MM.1S (cell line): ENCODE measurements at regions not wholly inside any gene's neighbourhood (a gene's known extent, or its start where the extent isn't known, plus 50 kb on each side); places are given as distances from the start of the nearest gene placed in this dataset.

Experiments used
- DNase-seq: peaks from one replicate; pipeline ENCODE4 v3.0.0-alpha.2; 2015
- H2AFZ ChIP-seq: fragments of 300-600 bp; sonication (generic); 2 replicates; pipeline ENCODE4 v1.6.0; 2016; ENCODE audit warnings: antibody characterized with exemption, low read length
- H3F3A ChIP-seq: fragments of 300-600 bp; sonication (generic); 2 replicates; pipeline ENCODE4 v1.6.1; 2016; ENCODE audit warnings: mild to moderate bottlenecking, antibody characterized with exemption, low read length, moderate library complexity, mixed read lengths; ENCODE audit not compliant: insufficient read depth
- H3K27ac ChIP-seq: fragments of 300-600 bp; sonication (generic); 2 replicates; pipeline ENCODE4 v1.5.1; 2016; ENCODE audit warnings: mild to moderate bottlenecking, low read length
- H3K27me3 ChIP-seq: fragments of 300-600 bp; sonication (generic); replicated peaks from 2 replicates; pipeline ENCODE4 v1.6.0; 2016; ENCODE audit warnings: low read length; ENCODE audit not compliant: insufficient read depth
- H3K36me3 ChIP-seq: fragments of 300-600 bp; sonication (generic); replicated peaks from 2 replicates; pipeline ENCODE4 v1.6.1; 2016; ENCODE audit warnings: mild to moderate bottlenecking, low read length, mixed read lengths; ENCODE audit not compliant: insufficient read depth
- H3K4me1 ChIP-seq: fragments of 300-600 bp; sonication (generic); 2 replicates; pipeline ENCODE4 v1.6.1; 2016; ENCODE audit warnings: low read length, mixed read lengths
- H3K4me2 ChIP-seq: fragments of 300-600 bp; sonication (generic); 2 replicates; pipeline ENCODE4 v1.6.0; 2016; ENCODE audit warnings: low read depth, low read length
- H3K4me3 ChIP-seq: fragments of 300-600 bp; sonication (generic); 2 replicates; pipeline ENCODE4 v1.5.1; 2016; ENCODE audit warnings: low read length, mixed read lengths
- H3K79me2 ChIP-seq: fragments of 300-600 bp; sonication (generic); 2 replicates; pipeline ENCODE4 v1.6.1; 2016; ENCODE audit warnings: mixed run types, low read length, mixed read lengths
- H3K9ac ChIP-seq: fragments of 300-600 bp; sonication (generic); 2 replicates; pipeline ENCODE4 v1.6.1; 2016; ENCODE audit warnings: low read length, mixed read lengths
- H3K9me2 ChIP-seq: fragments of 300-600 bp; sonication (generic); replicated peaks from 2 replicates; pipeline ENCODE4 v1.6.1; 2016; ENCODE audit warnings: mild to moderate bottlenecking, low read length, mixed read lengths; ENCODE audit not compliant: insufficient read depth
- H3K9me3 ChIP-seq: fragments of 300-600 bp; sonication (generic); replicated peaks from 2 replicates; pipeline ENCODE4 v1.6.1; 2016; ENCODE audit warnings: mild to moderate bottlenecking, low read length, mixed read lengths; ENCODE audit not compliant: insufficient read depth
- H4K20me1 ChIP-seq: fragments of 300-600 bp; sonication (generic); 2 replicates; pipeline ENCODE4 v1.6.1; 2016; ENCODE audit warnings: mild to moderate bottlenecking, low read length, moderate library complexity, mixed read lengths; ENCODE audit not compliant: insufficient read depth
- CTCF ChIP-seq: fragments of 300-600 bp; sonication (generic); IDR thresholded peaks from 2 replicates; pipeline ENCODE4 v1.5.1; 2016; ENCODE audit warnings: antibody characterized with exemption, low read length, mixed read lengths
- EZH2 ChIP-seq: fragments of 300-600 bp; sonication (generic); optimal IDR thresholded peaks from 2 replicates; pipeline ENCODE3; 2017; ENCODE audit warnings: low read depth, mild to moderate bottlenecking, antibody characterized with exemption, low read length, mixed read lengths
- EZH2phosphoT487 ChIP-seq: fragments of 300-600 bp; sonication (generic); IDR thresholded peaks from 2 replicates; pipeline ENCODE4 v1.6.1; 2018; ENCODE audit warnings: antibody characterized with exemption, low read length

- Histone ChIP-seq H3K4me3 (no peak overlapping the region), H4K20me1 (no peaks in the 10 kb centered on the region), H3K9me3 (no peaks in the 10 kb centered on the region), H3K9ac (no peak overlapping the region), H3K9me2 (no peaks in the 10 kb centered on the region), H3K27ac (no peak overlapping the region), H2AFZ (no peak overlapping the region), H3K36me3 (no peaks in the 10 kb centered on the region), H3K79me2 (no peaks in the 10 kb centered on the region), H3K27me3 (no peaks in the 10 kb centered on the region), H3K4me2 (no peak overlapping the region), H3K4me1 (no peaks in the 10 kb centered on the region), H3F3A (no peaks in the 10 kb centered on the region)
- TF ChIP-seq EZH2phosphoT487 (no peak), EZH2 (no peak), CTCF (no peak)
- DNase-seq: no peak
These were observed 280.1 kb downstream of the NUP35 start for GRCh38 chr2:183404392-183404791.

DNA sequence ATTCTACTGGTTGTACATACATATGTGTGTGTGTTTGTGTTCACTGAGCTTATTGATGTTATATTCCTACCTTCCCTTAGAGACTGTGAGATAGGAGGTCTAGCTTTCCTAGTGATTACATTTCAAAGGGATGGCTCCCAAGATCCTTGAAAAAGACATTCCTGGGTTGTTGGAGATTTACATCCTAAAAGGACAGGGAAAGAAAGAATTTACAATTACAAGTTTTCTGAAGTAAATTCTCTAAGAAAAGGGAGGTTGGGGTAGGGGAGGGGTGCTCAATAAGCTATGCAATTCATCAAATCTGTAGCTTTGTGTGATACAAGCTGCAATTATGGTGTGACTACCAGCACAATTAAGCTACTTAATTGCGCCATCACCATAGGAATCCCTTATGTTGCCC, 284.3 kb downstream of the NUP35 start:
- no peak overlapping the region for H2AFZ ChIP-seq
- H3K4me3 ChIP-seq: no peak overlapping the region
- no peak for TF ChIP-seq EZH2phosphoT487
- no peaks in the 10 kb centered on the region for H3K9me2 ChIP-seq
- no peaks in the 10 kb centered on the region for H3K27me3 ChIP-seq
- no peak overlapping the region for H3K4me2 ChIP-seq
- no peaks in the 10 kb centered on the region for H3F3A ChIP-seq
- no peaks in the 10 kb centered on the region for H3K79me2 ChIP-seq
- no peaks in the 10 kb centered on the region for H3K9me3 ChIP-seq
- H4K20me1 ChIP-seq: no peaks in the 10 kb centered on the region
- no peak overlapping the region for H3K27ac ChIP-seq
- H3K36me3 ChIP-seq: no peaks in the 10 kb centered on the region
- no peak for DNase-seq
- no peaks in the 10 kb centered on the region for H3K4me1 ChIP-seq
- H3K9ac ChIP-seq: no peak overlapping the region

- Histone ChIP-seq H4K20me1 (no peaks in the 10 kb centered on the region), H3K9me3 (no peaks in the 10 kb centered on the region), H3K9ac (no peak overlapping the region), H2AFZ (no peak overlapping the region), H3K4me1 (no peaks in the 10 kb centered on the region), H3K9me2 (no peaks in the 10 kb centered on the region), H3K4me3 (no peak overlapping the region), H3K27me3 (no peaks in the 10 kb centered on the region), H3K4me2 (no peak overlapping the region), H3K36me3 (no peaks in the 10 kb centered on the region), H3K27ac (no peak overlapping the region), H3F3A (no peaks in the 10 kb centered on the region), H3K79me2 (no peaks in the 10 kb centered on the region)
- TF ChIP-seq CTCF: no peak
- no peak for TF ChIP-seq EZH2phosphoT487
- TF ChIP-seq EZH2: no peak
- DNase-seq: no peak
These were observed 285.4 kb downstream of the NUP35 start for GRCh38 chr2:183409662-183410061.

- Histone ChIP-seq H3K9ac (no peak overlapping the region), H3K9me2 (no peaks in the 10 kb centered on the region), H3K27ac (no peak overlapping the region), H3K4me2 (no peak overlapping the region), H4K20me1 (no peaks in the 10 kb centered on the region), H2AFZ (no peak overlapping the region), H3K9me3 (no peaks in the 10 kb centered on the region), H3K4me1 (no peaks in the 10 kb centered on the region), H3K79me2 (no peaks in the 10 kb centered on the region), H3K4me3 (no peak overlapping the region), H3K27me3 (no peaks in the 10 kb centered on the region), H3F3A (no peaks in the 10 kb centered on the region), H3K36me3 (no peaks in the 10 kb centered on the region)
- no peak for DNase-seq
- TF ChIP-seq CTCF (no peak), EZH2 (no peak), EZH2phosphoT487 (no peak)
These were observed 292.5 kb downstream of the NUP35 start for GRCh38 chr2:183416753-183417152.
